ENCODE measurements at regions not wholly inside any gene's neighbourhood (a gene's known extent, or its start where the extent isn't known, plus 50 kb on each side); places are given as distances from the start of the nearest gene placed in this dataset.

GRCh38 chr21:35127851-35128250 is 78.7 kb upstream of the RUNX1 start:
- WGBS (ENCODE audit: extremely low coverage, insufficient read length, low lambda C conversion rate): no CpG with 5 or more reads among the region's 2 CpGs
- H4K5ac ChIP-seq (ENCODE audit: insufficient read length, low read depth, low read length): no peak overlapping the region
- H3K4me2 ChIP-seq (ENCODE audit: insufficient read depth, insufficient read length, low read length): no peak overlapping the region
- Mint-ChIP-seq H3K27me3 (ENCODE audit: low read depth) (no peaks in the 10 kb centered on the region; the same call in 1 of the 2 replicates), H3K4me3 (no peak overlapping the region), H3K4me1 (peaks cover 4 to 7% of the 10 kb centered on the region in 2 experiments), H3K9me3 (peaks cover 0 to 31% of the 10 kb centered on the region in 2 experiments), H3K27ac (no peak overlapping the region), H3K36me3 (ENCODE audit: insufficient read depth in 1 of 3, low read depth in 3 of 3) (peaks cover 0 to 12% (median 0%) of the 10 kb centered on the region in 3 experiments; a peak in 4 of 7 replicates)
- no peaks in the 10 kb centered on the region for H3K79me2 ChIP-seq (ENCODE audit: insufficient read depth, low read length)
- H4K91ac ChIP-seq (ENCODE audit: insufficient read length, low read depth, low read length): no peak overlapping the region
- H3K27me3 ChIP-seq (ENCODE audit: insufficient read depth, low read length): no peaks in the 10 kb centered on the region
- H2BK15ac ChIP-seq (ENCODE audit: low read depth, low read length): no peak overlapping the region
- H3K56ac ChIP-seq (ENCODE audit: insufficient read length, low read depth, low read length): no peak overlapping the region
- H3T11ph ChIP-seq (ENCODE audit: low read length): no peak overlapping the region
- H2AFZ ChIP-seq (ENCODE audit: low read length): no peak overlapping the region
- peaks cover 4% of the 10 kb centered on the region; the same call in 1 of the 2 replicates for H3K4me1 ChIP-seq (ENCODE audit: insufficient read depth, low read length)
- no peak overlapping the region for H2AK5ac ChIP-seq (ENCODE audit: insufficient read length, low read length)
- H2BK12ac ChIP-seq (ENCODE audit: insufficient read length, low read depth, low read length): no peak overlapping the region
- no peak overlapping the region for H2BK120ac ChIP-seq (ENCODE audit: low read depth, low read length, poor library complexity, severe bottlenecking)
- H3K23me2 ChIP-seq (ENCODE audit: insufficient read length, low read depth, low read length, poor library complexity, severe bottlenecking): no peaks in the 10 kb centered on the region
- no peak overlapping the region for H2BK5ac ChIP-seq (ENCODE audit: insufficient read length, low read length)
- no peak overlapping the region for H4K8ac ChIP-seq (replicated peaks; ENCODE audit: insufficient read length, low read depth, low read length)
- H3K27ac ChIP-seq (ENCODE audit: insufficient read length, low read depth, low read length): no peak overlapping the region
- H3K9me3 ChIP-seq (ENCODE audit: control insufficient read depth, low read depth, low read length): no peaks in the 10 kb centered on the region
- no peak overlapping the region for H3K4ac ChIP-seq (ENCODE audit: low read depth, low read length)
- no peak overlapping the region for H3K18ac ChIP-seq (ENCODE audit: insufficient read length, low read depth, low read length)
- H4K20me1 ChIP-seq (ENCODE audit: control insufficient read depth, insufficient read depth, insufficient read length): no peaks in the 10 kb centered on the region
- H3K79me1 ChIP-seq (ENCODE audit: insufficient read depth, low read depth, low read length, poor library complexity, severe bottlenecking): no peaks in the 10 kb centered on the region
- TF ChIP-seq CTCF (conservative IDR thresholded peaks at IDR 0.05): no peak
- no peak for DNase-seq
- H2BK20ac ChIP-seq (ENCODE audit: low read depth, low read length, poor library complexity, severe bottlenecking): no peak overlapping the region
- H3K23ac ChIP-seq (ENCODE audit: insufficient read length, low read depth, low read length): no peak overlapping the region
- no peak overlapping the region for H3K9ac ChIP-seq (ENCODE audit: extremely low read depth, insufficient read length, low read length)
- no peak overlapping the region for H3K14ac ChIP-seq (ENCODE audit: insufficient read depth, low read length)

All from H9 (cell line).